NCI-H2081 treated with DMSO at 0.1 percent for 48 hours (cell line): ENCODE measurements at regions not wholly inside any gene's neighbourhood (a gene's known extent, or its start where the extent isn't known, plus 50 kb on each side); places are given as distances from the start of the nearest gene placed in this dataset.

Source experiments
- DNase-seq: peaks from one replicate; lab custom pipeline; 2025; lab: John Stamatoyannopoulos, UW

GRCh38 chr6:106772270-106773142, 143.1 kb downstream of the QRSL1 start:
- no peak for DNase-seq

GRCh38 chr6:106771822-106772221, 142.4 kb downstream of the QRSL1 start:
- no peak for DNase-seq

- DNase-seq = no peak
Observed at GRCh38 chr6:106770663-106771062, 141.3 kb downstream of the QRSL1 start.

GRCh38 chr6:106770081-106770480, 140.7 kb downstream of the QRSL1 start:
- no peak for DNase-seq

GRCh38 chr6:106767271-106767670, 137.9 kb downstream of the QRSL1 start:
- no peak for DNase-seq

GRCh38 chr6:106766201-106766600, 136.8 kb downstream of the QRSL1 start:
- DNase-seq = no peak

GRCh38 chr6:106765496-106765895, 136.1 kb downstream of the QRSL1 start:
- DNase-seq = no peak

GRCh38 chr6:106764353-106764980, 135.1 kb downstream of the QRSL1 start:
- DNase-seq = no peak

GRCh38 chr6:106763361-106763760, 134.0 kb downstream of the QRSL1 start:
- DNase-seq = no peak

GRCh38 chr6:106761160-106761559, 131.8 kb downstream of the QRSL1 start:
- no peak for DNase-seq

GRCh38 chr6:106759112-106759511, 129.7 kb downstream of the QRSL1 start:
- DNase-seq = no peak

- no peak for DNase-seq
Observed at GRCh38 chr6:106757722-106758467, 128.5 kb downstream of the QRSL1 start.

GRCh38 chr6:106757267-106757666, 127.9 kb downstream of the QRSL1 start:
- peak; percentile 43 for DNase-seq

- no peak for DNase-seq
Observed at GRCh38 chr6:106754215-106754614, 124.8 kb downstream of the QRSL1 start.

- DNase-seq = no peak
Observed at GRCh38 chr6:106752641-106753040, 123.3 kb downstream of the QRSL1 start.

- peak; percentile 57 for DNase-seq
Observed at GRCh38 chr6:106751501-106752252, 122.3 kb downstream of the QRSL1 start.

- DNase-seq = no peak
Observed at GRCh38 chr6:106750946-106751345, 121.6 kb downstream of the QRSL1 start.

- DNase-seq = peak; percentile 35
Observed at GRCh38 chr6:106750142-106750918, 121.0 kb downstream of the QRSL1 start.

- no peak for DNase-seq
Observed at GRCh38 chr6:106749609-106750008, 120.2 kb downstream of the QRSL1 start.

- DNase-seq = no peak
Observed at GRCh38 chr6:106748547-106749207, 119.3 kb downstream of the QRSL1 start.

- peak; percentile 31 for DNase-seq
Observed at GRCh38 chr6:106747139-106747538, 117.8 kb downstream of the QRSL1 start.
